IPS-15b (cell line): ENCODE measurements at regions not wholly inside any gene's neighbourhood (a gene's known extent, or its start where the extent isn't known, plus 50 kb on each side); places are given as distances from the start of the nearest gene placed in this dataset.

Source experiments
- H3K27me3 ChIP-seq: one replicate; pipeline ENCODE4 v1.6.1; 2013; ENCODE audit warnings: low read length; ENCODE audit not compliant: control insufficient read depth, insufficient read depth
- H3K36me3 ChIP-seq: one replicate; pipeline ENCODE4 v1.6.1; 2013; ENCODE audit warnings: low read length; ENCODE audit not compliant: control insufficient read depth, insufficient read depth
- H3K4me1 ChIP-seq: one replicate; pipeline ENCODE4 v1.6.1; 2013; ENCODE audit warnings: mild to moderate bottlenecking, low read length; ENCODE audit not compliant: control insufficient read depth, insufficient read depth
- H3K4me3 ChIP-seq: one replicate; pipeline ENCODE4 v1.5.1; 2013; ENCODE audit warnings: low read depth, low read length
- H3K9ac ChIP-seq: one replicate; pipeline ENCODE4 v1.6.1; 2013; ENCODE audit warnings: low read depth, mild to moderate bottlenecking, low read length
- H3K9me3 ChIP-seq: one replicate; pipeline ENCODE4 v1.6.1; 2013; ENCODE audit warnings: mild to moderate bottlenecking, low read length; ENCODE audit not compliant: control insufficient read depth, insufficient read depth

- H3K9ac ChIP-seq, result no peak overlapping the region
- H3K4me3 ChIP-seq, result no peak overlapping the region
- H3K9me3 ChIP-seq, result no peaks in the 10 kb centered on the region
- no peaks in the 10 kb centered on the region for H3K27me3 ChIP-seq
- H3K36me3 ChIP-seq, result no peaks in the 10 kb centered on the region
- H3K4me1 ChIP-seq, result no peaks in the 10 kb centered on the region
These were observed 361.9 kb downstream of the TBC1D4 start for GRCh38 chr13:75120085-75120484.

- Histone ChIP-seq H3K9me3 (no peaks in the 10 kb centered on the region), H3K4me1 (no peaks in the 10 kb centered on the region), H3K36me3 (no peaks in the 10 kb centered on the region), H3K4me3 (no peak overlapping the region), H3K9ac (no peak overlapping the region), H3K27me3 (no peaks in the 10 kb centered on the region)
These were observed 366.8 kb downstream of the TBC1D4 start for GRCh38 chr13:75115171-75115570.

GRCh38 chr13:75103976-75104375, 378.0 kb downstream of the TBC1D4 start:
- no peaks in the 10 kb centered on the region for H3K4me1 ChIP-seq
- H3K36me3 ChIP-seq, result no peaks in the 10 kb centered on the region
- H3K27me3 ChIP-seq, result no peaks in the 10 kb centered on the region
- no peak overlapping the region for H3K4me3 ChIP-seq
- H3K9me3 ChIP-seq, result no peaks in the 10 kb centered on the region
- H3K9ac ChIP-seq, result no peak overlapping the region

- H3K9me3 ChIP-seq, result no peaks in the 10 kb centered on the region
- no peaks in the 10 kb centered on the region for H3K4me1 ChIP-seq
- H3K27me3 ChIP-seq, result no peaks in the 10 kb centered on the region
- H3K36me3 ChIP-seq, result no peaks in the 10 kb centered on the region
- H3K9ac ChIP-seq, result no peak overlapping the region
- no peak overlapping the region for H3K4me3 ChIP-seq
These were observed 379.8 kb downstream of the TBC1D4 start for GRCh38 chr13:75102001-75102716.

GRCh38 chr13:75101348-75101747, 380.6 kb downstream of the TBC1D4 start:
- H3K9me3 ChIP-seq, result no peaks in the 10 kb centered on the region
- H3K4me3 ChIP-seq, result no peak overlapping the region
- H3K4me1 ChIP-seq, result no peaks in the 10 kb centered on the region
- no peaks in the 10 kb centered on the region for H3K36me3 ChIP-seq
- no peaks in the 10 kb centered on the region for H3K27me3 ChIP-seq
- no peak overlapping the region for H3K9ac ChIP-seq

- Histone ChIP-seq H3K9ac (no peak overlapping the region), H3K9me3 (no peaks in the 10 kb centered on the region), H3K36me3 (no peaks in the 10 kb centered on the region), H3K4me3 (no peak overlapping the region), H3K27me3 (no peaks in the 10 kb centered on the region), H3K4me1 (peaks cover 5% of the 10 kb centered on the region)
These were observed 389.8 kb downstream of the TBC1D4 start for GRCh38 chr13:75092143-75092542.

GRCh38 chr13:75091718-75092117, 390.3 kb downstream of the TBC1D4 start:
- peaks cover 5% of the 10 kb centered on the region for H3K4me1 ChIP-seq
- H3K36me3 ChIP-seq, result no peaks in the 10 kb centered on the region
- no peak overlapping the region for H3K9ac ChIP-seq
- H3K9me3 ChIP-seq, result no peaks in the 10 kb centered on the region
- H3K27me3 ChIP-seq, result no peaks in the 10 kb centered on the region
- no peak overlapping the region for H3K4me3 ChIP-seq

GRCh38 chr13:75090872-75091615, 390.9 kb downstream of the TBC1D4 start:
- H3K9ac ChIP-seq, result no peak overlapping the region
- no peaks in the 10 kb centered on the region for H3K36me3 ChIP-seq
- peaks cover 5% of the 10 kb centered on the region for H3K4me1 ChIP-seq
- no peak overlapping the region for H3K4me3 ChIP-seq
- no peaks in the 10 kb centered on the region for H3K9me3 ChIP-seq
- H3K27me3 ChIP-seq, result no peaks in the 10 kb centered on the region

- no peak overlapping the region for H3K9ac ChIP-seq
These were observed 393.1 kb downstream of the TBC1D4 start for GRCh38 chr13:75088915-75089314.

GRCh38 chr13:75079226-75079625, 402.7 kb downstream of the TBC1D4 start:
- H3K9ac ChIP-seq, result no peak overlapping the region
- no peaks in the 10 kb centered on the region for H3K4me1 ChIP-seq
- no peaks in the 10 kb centered on the region for H3K9me3 ChIP-seq
- no peaks in the 10 kb centered on the region for H3K36me3 ChIP-seq
- H3K27me3 ChIP-seq, result no peaks in the 10 kb centered on the region
- H3K4me3 ChIP-seq, result no peak overlapping the region

More at GRCh38 chr13:75088915-75089314, 393.1 kb downstream of the TBC1D4 start:
- no peaks in the 10 kb centered on the region for H3K9me3 ChIP-seq
- H3K4me1 ChIP-seq, result peaks cover 5% of the 10 kb centered on the region
- no peaks in the 10 kb centered on the region for H3K27me3 ChIP-seq
- no peak overlapping the region for H3K4me3 ChIP-seq
- H3K36me3 ChIP-seq, result no peaks in the 10 kb centered on the region

- Histone ChIP-seq H3K9me3 (no peaks in the 10 kb centered on the region), H3K9ac (no peak overlapping the region), H3K27me3 (no peaks in the 10 kb centered on the region), H3K4me1 (no peaks in the 10 kb centered on the region), H3K4me3 (no peak overlapping the region), H3K36me3 (no peaks in the 10 kb centered on the region)
These were observed 405.5 kb downstream of the TBC1D4 start for GRCh38 chr13:75076476-75076875.

- Histone ChIP-seq H3K36me3 (no peaks in the 10 kb centered on the region), H3K4me1 (no peaks in the 10 kb centered on the region), H3K9ac (no peak overlapping the region), H3K27me3 (no peaks in the 10 kb centered on the region), H3K9me3 (no peaks in the 10 kb centered on the region), H3K4me3 (no peak overlapping the region)
These were observed 408.2 kb downstream of the TBC1D4 start for GRCh38 chr13:75073786-75074185.
